ENCODE measurements at regions not wholly inside any gene's neighbourhood (a gene's known extent, or its start where the extent isn't known, plus 50 kb on each side); places are given as distances from the start of the nearest gene placed in this dataset.
"Not testable (repeated sequence)": the region's sequence is repeated elsewhere in the genome, so short reads cannot be mapped to it uniquely, and the experiment has no call there.

DNA sequence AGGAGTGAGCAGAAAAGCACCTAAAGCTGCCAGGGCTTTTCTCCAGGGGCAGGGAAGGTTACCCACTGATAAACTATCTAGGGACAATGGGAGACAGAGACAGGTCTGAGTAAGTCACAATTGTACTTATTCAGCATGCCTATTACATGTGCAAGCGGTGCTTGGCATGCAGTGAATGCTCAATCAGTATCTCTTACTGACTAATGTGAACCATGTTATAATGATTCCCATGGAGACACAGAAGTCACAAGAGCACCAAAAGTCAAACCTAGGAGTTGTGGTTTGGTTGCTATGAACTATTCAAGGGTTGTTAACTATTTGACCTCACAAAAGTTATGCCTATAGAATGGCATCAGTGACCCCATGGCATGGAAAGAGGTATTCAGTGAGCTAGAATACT is 50.0 kb upstream of the RASGRP1 start:
- no peak for DNase-seq

DNA sequence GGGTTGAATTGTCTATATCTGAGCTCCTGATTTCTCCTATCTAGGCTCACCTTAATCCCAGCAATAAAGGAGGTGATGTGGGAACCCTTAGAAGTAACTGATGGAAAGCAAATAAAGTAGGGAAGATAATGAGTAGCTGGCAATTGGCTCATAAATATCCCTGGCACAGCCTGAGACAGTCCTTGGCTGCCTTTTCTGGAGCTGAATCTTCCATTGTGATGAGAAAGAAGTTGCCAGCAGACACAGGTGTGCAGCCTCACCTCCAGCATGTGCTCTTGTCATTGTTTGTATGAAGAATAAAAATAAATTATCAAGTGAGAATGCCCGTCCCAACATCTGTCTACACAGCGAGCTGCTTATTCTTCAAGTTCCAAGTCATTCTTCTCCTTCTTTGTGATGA is 53.2 kb upstream of the RASGRP1 start:
- no peak for DNase-seq

DNA sequence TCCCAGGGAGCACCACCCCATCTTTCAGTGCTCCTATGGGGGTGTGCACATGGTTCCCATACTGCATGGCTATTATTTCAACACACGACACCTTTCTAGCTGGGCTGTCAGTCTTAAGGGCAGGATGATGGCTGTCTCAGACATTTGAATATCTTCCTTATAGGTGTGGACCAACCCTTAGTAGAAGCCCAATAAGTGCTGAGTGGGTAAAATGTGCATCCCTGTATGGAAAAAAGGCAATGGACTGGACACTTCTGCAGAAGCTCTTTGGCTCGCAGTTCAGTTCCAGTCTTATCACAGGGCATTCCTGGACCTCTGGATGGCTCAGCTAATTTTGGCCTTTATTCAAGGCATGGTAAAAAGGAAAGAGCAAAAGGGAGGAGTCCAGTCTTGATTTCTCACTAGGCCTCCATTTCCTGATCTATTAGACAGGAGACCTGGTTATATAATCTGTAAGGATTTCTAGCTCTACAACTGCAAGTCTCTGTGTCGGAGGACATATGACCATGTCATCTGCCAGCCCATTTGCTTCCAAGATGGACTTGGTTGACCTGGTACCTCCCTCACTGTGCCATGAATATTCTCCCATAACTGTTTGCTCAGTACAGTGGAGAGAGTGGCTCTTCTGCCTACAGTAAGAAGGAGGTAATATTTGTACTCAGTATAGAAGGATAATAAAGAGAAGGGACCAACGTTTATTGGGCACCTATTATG is 53.8 kb upstream of the RASGRP1 start:
- DNase-seq, result no peak

DNA sequence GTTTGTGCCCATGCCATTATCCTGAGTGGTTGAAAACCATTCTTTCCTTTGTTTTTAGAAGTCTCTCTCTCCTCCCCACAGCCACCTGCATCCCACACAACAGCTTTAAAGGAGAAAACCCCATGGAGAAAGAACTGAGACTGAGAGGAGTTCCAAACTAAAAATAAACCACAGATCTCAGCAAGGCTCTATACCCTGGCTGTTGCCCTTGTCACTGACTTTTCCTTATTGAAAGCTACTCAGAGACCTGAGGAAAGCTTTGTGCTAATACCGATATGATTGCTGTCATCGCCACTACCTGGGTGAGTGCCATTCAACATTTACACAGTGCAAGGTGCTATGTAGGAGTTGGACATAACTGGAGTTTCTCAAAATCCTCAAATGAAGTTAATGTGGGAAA is 55.5 kb upstream of the RASGRP1 start:
- DNase-seq, result no peak

DNA sequence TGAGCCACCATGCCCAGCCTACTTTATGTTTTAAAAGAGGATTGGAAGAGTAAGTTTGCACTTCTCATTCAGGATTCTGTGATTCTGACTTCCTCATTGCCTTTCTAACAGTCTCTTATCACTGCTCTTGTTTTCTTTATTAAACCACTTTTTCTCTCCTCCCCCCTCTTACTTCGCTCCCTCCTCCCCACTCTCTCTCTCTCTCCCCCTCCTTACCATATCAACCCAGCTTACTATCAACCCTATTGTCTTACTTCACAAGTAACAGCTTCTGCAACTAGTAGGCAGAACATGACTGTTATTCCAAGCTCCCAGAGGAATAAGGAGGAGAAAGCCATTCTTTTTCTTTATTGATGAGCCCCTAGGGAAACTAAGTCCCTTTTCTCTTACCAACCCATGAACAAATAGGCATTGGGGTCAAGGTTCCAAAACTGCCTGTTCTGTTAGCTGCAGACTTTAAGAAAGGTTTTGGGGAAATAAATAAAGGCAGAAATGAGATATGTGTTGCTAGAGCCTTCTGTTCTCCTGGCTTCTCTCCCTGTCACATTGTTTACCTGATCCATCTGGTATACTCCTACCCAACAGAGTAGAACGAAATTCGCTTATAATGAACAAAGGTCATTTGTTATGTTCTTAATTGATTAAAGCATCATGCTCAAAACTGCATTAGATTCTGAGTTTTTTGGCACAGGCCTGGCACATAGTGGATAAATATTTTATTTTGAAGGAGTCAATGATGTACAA is 56.4 kb upstream of the RASGRP1 start:
- no peak for DNase-seq

DNA sequence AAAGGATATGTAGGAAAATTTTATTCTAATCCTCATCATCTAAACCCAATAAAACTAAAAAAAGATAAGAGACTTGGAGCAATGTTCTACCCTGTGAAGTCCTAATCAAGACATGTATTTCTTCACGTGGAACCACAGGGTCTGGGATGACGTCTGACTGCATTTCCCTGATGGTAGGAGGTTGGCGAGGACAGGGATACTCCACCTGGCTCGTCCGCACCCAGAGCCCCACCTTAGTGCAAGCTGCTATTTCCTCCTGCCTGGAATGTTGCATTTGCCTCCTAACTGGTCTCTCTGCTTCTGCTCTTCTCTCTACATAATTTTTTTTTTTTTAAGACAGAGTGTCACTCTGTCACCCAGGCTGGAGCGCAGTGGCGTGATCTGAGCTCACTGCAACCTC is 57.7 kb upstream of the RASGRP1 start:
- no peak for DNase-seq

DNA sequence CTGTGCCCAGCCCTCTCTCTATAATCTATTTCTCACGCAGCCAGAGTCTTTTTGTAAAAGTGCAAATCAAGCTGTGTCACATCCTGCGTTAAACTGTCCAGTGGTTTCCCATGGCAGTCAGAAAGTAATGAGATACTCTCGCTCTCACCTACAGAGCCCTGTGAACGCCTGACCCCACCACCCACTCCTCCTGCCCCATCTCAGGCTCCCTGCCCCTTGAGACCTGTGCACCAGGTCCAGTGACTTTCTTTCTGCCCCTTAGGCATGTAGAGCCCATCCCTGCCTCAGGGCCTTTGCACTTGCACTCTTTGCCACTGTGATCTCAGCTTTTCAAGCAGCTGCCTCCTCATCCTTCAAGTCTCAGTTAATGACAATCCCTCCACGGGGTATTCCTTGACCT is 58.3 kb upstream of the RASGRP1 start:
- no peak for DNase-seq

DNA sequence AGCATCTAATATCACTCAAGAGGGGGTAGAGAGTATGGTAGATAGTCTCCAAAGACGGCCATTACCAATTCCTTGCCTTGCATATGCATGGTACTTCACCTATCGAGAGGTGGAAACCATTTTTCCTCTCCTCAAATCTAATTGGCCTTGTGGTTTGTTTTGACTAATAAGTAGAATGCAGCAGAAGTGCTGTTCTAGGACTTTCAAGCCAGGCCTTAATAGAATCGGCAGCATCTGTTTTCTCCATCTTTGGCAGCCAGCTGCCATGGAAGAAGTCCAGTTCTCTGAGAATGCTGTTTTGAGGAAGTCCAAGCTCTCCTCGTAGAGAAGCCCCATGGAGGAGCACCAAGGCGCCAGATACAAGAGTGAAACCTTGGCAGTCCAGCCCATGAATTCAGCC is 59.1 kb upstream of the RASGRP1 start:
- no peak for DNase-seq

DNA sequence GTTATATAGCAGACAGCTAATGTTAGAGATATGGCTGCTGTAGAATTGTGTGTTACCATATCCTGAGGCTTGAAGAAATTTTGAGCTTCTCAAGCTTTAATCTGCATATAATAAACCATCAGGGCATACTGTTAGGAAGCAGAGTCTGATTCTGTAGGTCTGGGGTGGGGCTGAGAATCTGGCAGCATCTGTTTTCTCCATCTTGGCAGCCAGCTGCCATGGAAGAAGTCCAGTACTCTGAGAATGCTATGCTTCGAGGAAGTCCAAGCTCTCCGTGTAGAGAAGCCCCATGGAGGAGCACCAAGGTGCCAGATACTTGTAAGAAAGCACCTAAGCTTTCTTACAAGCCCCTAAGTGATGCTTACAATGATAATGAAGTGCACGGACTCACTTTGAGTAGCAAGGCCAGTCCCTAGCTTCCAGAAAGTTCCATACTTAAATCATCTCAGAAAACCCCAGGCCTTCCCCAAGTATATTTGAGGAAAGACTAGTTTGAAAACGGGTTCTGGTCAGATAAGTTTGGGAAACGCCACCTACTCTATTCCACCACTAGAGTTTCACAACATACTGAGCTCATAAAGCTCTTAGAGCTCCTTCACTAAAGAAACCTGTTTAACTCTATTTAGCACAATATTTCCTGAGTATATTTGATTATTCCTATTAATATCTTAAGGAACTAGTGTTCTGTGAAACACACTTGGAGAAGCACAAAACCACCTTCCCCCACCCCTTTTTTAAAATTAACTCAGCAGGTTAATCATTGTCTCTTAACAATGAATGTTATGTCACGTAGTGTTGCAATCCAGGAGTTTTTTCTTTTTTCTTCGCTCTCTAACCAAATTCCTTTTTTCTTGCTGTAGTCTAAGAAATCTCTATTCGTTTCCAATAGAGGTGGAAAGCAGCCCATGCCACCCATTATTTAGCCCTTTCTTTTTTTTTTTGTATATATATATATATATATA is 59.9 kb upstream of the RASGRP1 start:
- no peak for DNase-seq

DNA sequence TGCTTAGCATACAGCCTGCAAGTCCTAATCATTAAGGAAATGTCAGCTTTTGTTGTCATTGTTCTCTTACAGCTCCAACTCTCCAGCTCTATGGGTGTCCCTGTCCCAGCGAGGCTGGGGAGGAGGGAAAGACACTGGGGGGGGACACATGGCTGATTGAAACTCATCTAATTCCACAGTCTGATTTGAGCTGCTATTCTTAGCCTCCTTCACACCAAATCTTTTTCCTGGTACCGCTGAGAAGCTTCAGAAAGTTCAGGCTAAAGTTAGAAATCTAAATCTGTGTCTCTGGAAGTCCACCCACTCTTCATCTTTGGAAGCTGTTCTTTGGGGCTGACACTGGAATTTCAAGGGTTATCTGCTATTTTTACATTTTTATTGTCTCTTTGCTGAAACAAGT is 61.3 kb upstream of the RASGRP1 start:
- DNase-seq, result no peak

DNA sequence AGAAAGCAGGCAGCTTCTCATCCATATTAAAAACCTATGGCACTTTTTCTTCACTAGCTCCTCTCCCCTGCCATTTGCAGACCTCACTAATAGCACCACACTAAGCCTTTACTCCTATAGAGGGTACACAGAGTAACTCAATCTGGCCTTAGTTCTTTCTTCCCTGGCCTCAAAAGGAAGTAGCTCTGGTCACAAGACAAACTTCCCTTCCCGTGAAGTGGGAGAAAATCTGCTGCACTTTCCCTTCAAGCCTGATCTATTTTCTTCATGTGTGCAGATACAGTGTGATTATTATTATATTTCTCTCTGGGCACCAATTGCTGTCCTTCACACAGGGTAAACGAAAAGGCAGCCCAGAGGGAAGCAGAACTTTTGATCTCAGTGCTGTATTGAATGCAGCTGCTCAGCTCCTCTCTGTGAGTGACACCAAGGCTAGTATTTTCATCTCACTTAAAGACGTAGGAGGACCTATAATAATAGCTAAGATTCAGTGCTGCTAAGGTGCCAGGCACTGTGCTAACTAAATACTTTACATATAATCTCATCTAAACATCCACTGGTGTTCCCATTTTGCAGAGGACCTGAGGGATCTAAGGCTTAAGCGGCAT is 61.9 kb upstream of the RASGRP1 start:
- no peak for DNase-seq

DNA sequence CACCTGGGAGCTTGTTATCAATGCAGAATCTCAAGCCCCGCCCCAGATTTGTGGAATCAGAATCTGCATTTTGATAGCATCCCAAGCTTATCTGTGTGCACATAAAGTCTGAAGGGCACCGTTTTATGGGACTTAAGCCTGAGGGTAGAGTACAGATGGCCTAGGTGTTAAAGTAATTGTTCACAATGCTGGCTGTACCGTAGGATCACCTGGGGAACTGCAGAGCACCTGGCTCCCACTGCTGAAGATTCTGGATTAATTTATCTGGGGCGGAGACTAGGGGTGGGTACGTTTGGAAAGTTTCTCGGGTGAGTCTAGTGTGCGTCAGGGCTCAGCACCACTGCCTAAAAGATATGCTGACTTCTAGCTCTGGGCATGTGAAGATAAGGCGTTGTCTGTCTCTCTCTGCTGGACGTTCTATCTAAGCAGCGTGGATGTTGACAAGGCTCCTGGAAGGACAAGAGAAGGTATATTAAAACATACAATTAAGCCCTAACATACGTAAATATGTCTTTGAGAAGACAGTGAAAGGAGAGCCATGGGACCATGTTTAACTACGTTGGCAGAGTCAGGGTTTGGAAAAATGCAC is 63.2 kb upstream of the RASGRP1 start:
- no peak for DNase-seq

DNA sequence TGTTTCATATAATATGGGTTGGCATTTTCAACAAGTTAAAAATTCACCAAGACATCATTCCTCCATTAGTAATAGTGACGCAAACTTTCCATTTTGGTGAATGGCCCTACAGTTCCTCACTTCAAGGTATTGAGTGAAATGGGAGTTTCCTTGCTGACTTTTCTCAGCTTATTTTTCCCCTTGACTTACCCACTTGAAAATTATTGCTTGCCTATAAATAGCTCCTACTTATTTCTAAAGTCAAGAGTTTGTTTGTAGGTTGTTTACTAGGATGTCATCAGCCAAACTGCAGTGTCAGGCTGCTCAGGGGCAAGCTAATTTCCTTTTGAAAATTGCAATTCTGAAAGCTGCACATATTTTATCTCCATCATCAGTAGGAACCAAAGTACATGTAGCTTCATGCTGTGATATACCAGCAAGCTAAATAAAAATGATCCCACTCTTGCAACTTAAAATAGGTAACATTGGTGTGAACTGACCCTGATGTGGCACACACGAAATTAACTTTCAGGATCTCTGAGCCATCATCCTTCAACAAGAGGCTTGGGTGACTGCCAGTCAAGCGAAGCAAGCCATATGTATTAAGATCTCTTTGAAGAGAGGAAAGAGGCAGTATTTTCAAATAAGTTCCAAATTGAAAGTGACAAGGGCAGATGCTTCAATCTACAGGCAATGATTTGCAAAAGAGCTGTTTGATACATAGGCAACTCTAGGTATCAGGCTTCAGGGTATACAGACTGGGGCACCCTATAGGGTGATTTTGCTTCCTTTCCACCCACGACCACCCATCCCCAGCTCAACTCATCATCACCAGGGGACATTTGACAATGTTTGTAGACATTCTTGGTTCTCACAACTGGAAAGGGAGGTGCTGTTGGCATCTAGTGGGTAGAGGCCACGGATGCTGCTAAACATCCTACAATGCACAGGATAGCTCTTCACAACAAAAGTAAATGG is 66.8 kb upstream of the RASGRP1 start:
- DNase-seq, result no peak

DNA sequence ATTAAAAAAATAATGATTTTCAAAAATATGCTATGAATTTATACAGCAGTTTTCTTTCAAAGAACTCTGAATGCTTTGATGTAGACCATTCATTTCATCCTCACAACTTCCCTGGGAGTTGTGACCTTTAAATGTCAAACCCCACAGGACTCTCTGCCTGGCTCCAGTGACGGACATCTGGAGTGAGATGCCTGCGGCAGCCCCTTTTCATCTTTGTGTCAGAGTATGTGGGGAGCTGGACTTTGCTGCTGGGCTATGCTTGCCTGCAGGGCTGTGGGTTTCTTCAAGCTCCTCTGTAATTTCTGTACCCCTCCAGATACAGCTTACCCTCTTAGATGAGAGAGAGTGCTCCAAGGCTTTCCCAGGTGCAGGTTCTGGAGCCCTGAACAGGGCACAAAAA is 70.6 kb upstream of the RASGRP1 start:
- DNase-seq, result no peak

DNA sequence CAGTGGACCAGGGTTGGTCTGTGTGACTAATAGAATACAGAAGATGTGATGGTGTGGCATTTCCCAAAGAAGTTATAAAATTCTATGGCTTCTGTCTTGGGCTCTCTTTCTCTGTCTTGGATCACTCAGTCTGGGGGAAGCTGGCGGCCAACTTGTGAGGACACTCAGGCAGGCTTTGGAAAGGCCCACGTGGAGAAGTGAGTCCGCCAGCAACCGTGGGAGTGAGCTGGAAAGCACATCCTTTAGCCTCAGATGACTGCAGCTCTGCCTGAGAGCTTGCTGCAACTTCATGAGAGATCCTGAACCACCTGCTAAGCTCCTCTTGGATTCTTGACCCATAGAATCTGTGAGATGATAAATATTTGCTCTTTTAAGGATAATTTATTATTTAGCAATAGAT is 72.0 kb upstream of the RASGRP1 start:
- no peak for DNase-seq

DNA sequence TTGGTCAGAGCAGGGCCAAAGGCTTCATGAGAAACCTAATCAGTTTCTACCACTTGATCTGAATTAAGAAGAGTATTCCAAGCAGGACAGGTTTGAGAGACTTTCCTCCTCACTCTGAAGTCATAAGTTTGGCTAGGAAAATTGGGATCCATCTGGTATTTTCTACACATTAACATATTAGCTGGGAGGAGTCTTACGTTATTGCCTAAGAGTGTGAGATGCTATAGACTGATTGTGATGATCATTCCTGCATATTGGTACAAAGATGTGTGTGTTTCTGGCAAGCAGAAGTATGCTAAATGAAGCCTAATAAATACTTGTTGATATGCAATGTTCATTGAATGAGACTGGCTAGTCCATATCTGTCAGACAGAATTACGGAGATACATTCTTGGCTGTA is 73.5 kb upstream of the RASGRP1 start:
- no peak for DNase-seq

DNA sequence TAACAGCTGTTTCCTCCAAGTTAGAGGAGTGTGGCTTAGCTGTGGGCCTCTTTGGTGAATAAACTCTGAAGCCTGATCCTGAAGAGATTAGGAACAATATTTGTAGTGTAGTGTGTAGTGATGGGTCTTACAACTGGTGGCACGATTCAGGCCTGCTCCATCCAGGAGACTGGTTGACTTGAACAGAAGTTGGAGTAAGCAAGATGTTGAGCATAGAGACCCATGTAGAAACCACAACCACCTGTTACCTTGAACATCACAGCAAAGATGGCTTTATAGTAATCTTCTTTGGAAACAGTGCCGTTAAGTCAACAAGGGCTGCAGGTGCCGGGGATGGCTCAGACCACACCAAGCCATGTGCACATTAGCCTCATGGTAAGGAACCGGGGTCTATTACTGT is 74.2 kb upstream of the RASGRP1 start:
- DNase-seq, result no peak

DNA sequence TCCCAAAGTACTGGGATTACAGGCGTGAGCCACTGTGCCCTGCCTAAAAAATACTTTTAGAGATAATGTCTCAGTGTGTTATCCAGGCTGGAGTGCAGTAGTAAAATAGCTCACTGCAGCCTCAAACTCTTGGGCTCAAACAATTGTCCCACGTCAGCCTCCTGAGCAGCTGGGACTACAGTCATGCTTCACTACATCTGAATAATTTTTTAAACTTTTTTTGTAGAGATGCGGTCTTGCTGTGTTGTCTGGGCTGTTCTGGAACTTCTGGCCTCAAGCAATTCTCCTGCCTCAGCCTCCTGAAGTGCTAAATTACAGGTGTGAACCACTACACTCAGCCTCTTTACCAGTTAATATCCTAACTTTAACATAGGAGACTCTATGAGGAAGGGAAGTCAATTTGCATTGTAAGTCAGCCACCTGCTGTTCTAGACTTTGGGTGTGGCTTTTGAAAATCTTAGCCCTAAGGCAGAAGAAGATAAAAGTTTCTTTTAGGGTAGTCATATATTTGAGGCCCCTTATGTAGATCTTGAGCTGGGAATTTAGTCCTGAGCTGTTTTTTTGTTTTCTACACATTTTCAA is 78.2 kb upstream of the RASGRP1 start:
- DNase-seq, result no peak

DNA sequence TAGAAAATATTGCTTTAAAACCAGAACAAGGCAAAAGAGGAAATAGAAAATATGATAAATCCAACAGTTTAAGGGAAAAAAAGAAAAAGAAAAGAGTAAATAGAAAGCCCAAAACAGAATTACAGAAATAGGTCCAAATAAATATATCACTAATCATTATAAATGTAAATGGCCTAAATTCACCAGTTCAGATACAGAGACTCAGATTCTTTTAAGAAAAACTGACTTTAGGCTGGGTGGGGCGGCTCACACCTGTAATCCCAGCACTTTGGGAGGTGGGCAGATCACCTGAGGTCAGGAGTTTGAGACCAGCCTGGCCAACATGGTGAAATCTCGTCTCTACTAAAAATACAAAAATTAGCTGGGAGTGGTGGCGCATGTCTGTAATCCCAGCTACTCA is 79.7 kb upstream of the RASGRP1 start:
- DNase-seq, result not testable (repeated sequence)

DNA sequence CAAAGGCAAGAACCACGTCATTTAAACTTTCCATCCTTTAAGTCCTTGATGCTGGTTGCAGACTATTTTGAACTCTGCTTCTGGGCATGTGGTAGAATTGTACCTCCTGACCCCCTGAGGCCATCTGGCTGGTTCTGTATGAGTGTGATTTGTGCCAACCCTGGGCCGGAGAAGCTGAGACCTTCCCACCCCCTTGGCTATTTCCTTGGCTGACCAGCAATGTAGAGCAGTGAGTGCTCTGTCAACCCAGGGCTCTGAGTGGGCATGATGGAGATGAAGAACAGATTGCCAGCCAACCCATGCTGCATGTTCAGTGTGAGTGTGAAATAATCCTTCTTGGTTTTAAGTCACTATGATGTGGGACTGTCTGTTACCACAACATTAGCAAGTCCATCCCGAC is 82.1 kb upstream of the RASGRP1 start:
- DNase-seq, result no peak

DNA sequence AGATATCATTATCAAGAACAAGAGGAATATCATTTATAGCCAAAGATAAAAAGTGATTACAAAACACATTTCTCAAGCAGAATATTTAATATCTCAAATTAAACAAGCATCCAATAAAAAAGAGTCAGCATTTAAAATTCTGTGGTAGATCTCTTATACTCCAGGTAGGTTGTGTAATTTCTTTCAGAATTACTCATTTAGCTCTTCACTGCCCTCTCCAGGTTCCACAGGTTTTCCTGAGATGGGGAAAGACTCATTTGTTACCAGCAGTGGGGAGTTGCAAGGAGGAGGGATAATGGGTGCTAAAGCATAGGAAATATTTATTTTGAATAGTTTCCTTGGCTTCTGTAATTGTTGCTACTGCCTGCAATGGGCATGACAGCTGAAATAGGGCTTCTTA is 83.1 kb upstream of the RASGRP1 start:
- DNase-seq, result no peak
